C4-2B (cell line): ENCODE measurements at regions not wholly inside any gene's neighbourhood (a gene's known extent, or its start where the extent isn't known, plus 50 kb on each side); places are given as distances from the start of the nearest gene placed in this dataset.

Source experiments
- CTCF ChIP-seq: fragments of 450-650 bp; conservative IDR thresholded peaks from 2 replicates; pipeline ENCODE4 v1.5.1; 2017; ENCODE audit warnings: mild to moderate bottlenecking
- ZFX ChIP-seq: fragments of 450-650 bp; IDR thresholded peaks from 2 replicates; pipeline ENCODE4 v1.6.1; 2017

GRCh38 chr5:161230221-161230620 is 316.3 kb downstream of the GABRB2 start:
- TF ChIP-seq CTCF (no peak), ZFX (no peak)
